Neural cell (in vitro differentiated cells): ENCODE measurements at regions not wholly inside any gene's neighbourhood (a gene's known extent, or its start where the extent isn't known, plus 50 kb on each side); places are given as distances from the start of the nearest gene placed in this dataset.

ENCODE experiments used
- H2AFZ ChIP-seq: fragments of 200-600, 300-800 bp; sonication (generic), shearing (Covaris generic); 2 replicates; pipeline ENCODE4 v1.6.0; 2014; ENCODE audit warnings: low read depth, mild to moderate bottlenecking, antibody characterized with exemption, low read length, moderate library complexity
- H3F3A ChIP-seq: fragments of 200-600 bp; shearing (Covaris generic); 2 replicates; pipeline ENCODE4 v1.6.1; 2016; ENCODE audit warnings: mild to moderate bottlenecking, moderate library complexity, mixed read lengths, antibody characterized with exemption, low read length; ENCODE audit not compliant: insufficient read depth, poor library complexity, severe bottlenecking
- H3K27ac ChIP-seq: fragments of 200-600, 300-800 bp; sonication (generic), shearing (Covaris generic); 2 replicates; pipeline ENCODE4 v1.5.1; 2014; ENCODE audit warnings: mild to moderate bottlenecking, low read length, moderate library complexity
- H3K27me3 ChIP-seq: fragments of 300-800, 200-600 bp; sonication (generic), shearing (Covaris generic); 2 replicates; pipeline ENCODE4 v1.6.0; 2014; ENCODE audit warnings: mild to moderate bottlenecking, low read depth, low read length, moderate library complexity; ENCODE audit not compliant: insufficient read depth
- H3K36me3 ChIP-seq: fragments of 300-800, 200-600 bp; sonication (generic), shearing (Covaris generic); 2 replicates; pipeline ENCODE4 v1.5.1; 2014; ENCODE audit warnings: mild to moderate bottlenecking, antibody characterized with exemption, low read length, moderate library complexity; ENCODE audit not compliant: insufficient read depth
- H3K4me2 ChIP-seq: fragments of 300-800, 200-600 bp; sonication (generic), shearing (Covaris generic); 2 replicates; pipeline ENCODE4 v1.6.0; 2014; ENCODE audit warnings: mild to moderate bottlenecking, low read length
- H3K4me3 ChIP-seq: fragments of 300-800, 200-600 bp; sonication (generic), shearing (Covaris generic); 2 replicates; pipeline ENCODE4 v1.5.1; 2014; ENCODE audit warnings: mild to moderate bottlenecking, low read length, moderate library complexity
- H3K79me2 ChIP-seq: fragments of 200-600 bp; shearing (Covaris generic); replicated peaks from 2 replicates; pipeline ENCODE4 v1.6.0; 2014; ENCODE audit warnings: mild to moderate bottlenecking, low read length, moderate library complexity; ENCODE audit not compliant: insufficient read depth
- H3K9ac ChIP-seq: fragments of 300-800, 200-600 bp; sonication (generic), shearing (Covaris generic); 2 replicates; pipeline ENCODE4 v1.6.1; 2016; ENCODE audit warnings: mild to moderate bottlenecking, low read length, mixed read lengths
- H3K9me2 ChIP-seq: fragments of 200-600 bp; shearing (Covaris generic); 2 replicates; pipeline ENCODE4 v1.6.1; 2016; ENCODE audit warnings: mild to moderate bottlenecking, low read length, mixed read lengths; ENCODE audit not compliant: insufficient read depth
- H3K9me3 ChIP-seq: fragments of 200-600, 300-800 bp; sonication (generic), shearing (Covaris generic); 2 replicates; pipeline ENCODE4 v1.6.1; 2016; ENCODE audit warnings: mild to moderate bottlenecking, mixed run types, low read length, moderate library complexity, mixed read lengths
- H4K20me1 ChIP-seq: fragments of 200-600 bp; shearing (Covaris generic); 2 replicates; pipeline ENCODE4 v1.6.1; 2016; ENCODE audit warnings: mild to moderate bottlenecking, mixed run types; ENCODE audit not compliant: insufficient read depth
- CTCF ChIP-seq: fragments of 450-650 bp; IDR thresholded peaks from 2 replicates; pipeline ENCODE4 v1.5.1; 2014; ENCODE audit warnings: antibody characterized with exemption, mild to moderate bottlenecking, moderate library complexity; ENCODE audit not compliant: poor library complexity, severe bottlenecking
- EP300 ChIP-seq: fragments of 450-650 bp; conservative IDR thresholded peaks from 2 replicates; pipeline ENCODE4 v1.6.1; 2014; ENCODE audit warnings: antibody characterized with exemption, mild to moderate bottlenecking, moderate library complexity; ENCODE audit not compliant: poor library complexity, severe bottlenecking
- EZH2 ChIP-seq: fragments of 200-600, 300-800 bp; shearing (Covaris generic), sonication (generic); IDR thresholded peaks from 2 replicates; pipeline ENCODE4 v1.6.1; 2014; ENCODE audit warnings: antibody characterized with exemption, low read length, borderline replicate concordance, mild to moderate bottlenecking; ENCODE audit not compliant: insufficient read depth, poor library complexity, severe bottlenecking
- MXI1 ChIP-seq: fragments of 450-650 bp; conservative IDR thresholded peaks from 2 replicates; pipeline ENCODE4 v1.6.1; 2014; ENCODE audit warnings: antibody characterized with exemption, mild to moderate bottlenecking; ENCODE audit not compliant: poor library complexity, severe bottlenecking
- POLR2AphosphoS5 ChIP-seq: IDR thresholded peaks from 2 replicates; pipeline ENCODE4 v1.6.1; 2012
- RAD21 ChIP-seq: fragments of 450-650 bp; conservative IDR thresholded peaks from 2 replicates; pipeline ENCODE4 v1.6.1; 2014; ENCODE audit warnings: antibody characterized with exemption, mild to moderate bottlenecking, moderate library complexity
- REST ChIP-seq: IDR thresholded peaks from 2 replicates; pipeline ENCODE4 v1.6.1; 2012; ENCODE audit warnings: borderline replicate concordance
- SMC3 ChIP-seq: fragments of 450-650 bp; conservative IDR thresholded peaks from 2 replicates; pipeline ENCODE4 v1.6.1; 2014; ENCODE audit warnings: antibody characterized with exemption, mild to moderate bottlenecking, moderate library complexity; ENCODE audit not compliant: poor library complexity
- TAF1 ChIP-seq: IDR thresholded peaks from 2 replicates; pipeline ENCODE4 v1.6.1; 2012; ENCODE audit warnings: low read depth

GRCh38 chr3:81931265-81932251 lies 170.1 kb upstream of the GBE1 start:
- no peaks in the 10 kb centered on the region for H3K36me3 ChIP-seq
- no peak overlapping the region for H3K9ac ChIP-seq
- H3K4me3 ChIP-seq = no peak overlapping the region
- H3K79me2 ChIP-seq = no peaks in the 10 kb centered on the region
- TF ChIP-seq POLR2AphosphoS5 (no peak), EZH2 (no peak)
- no peaks in the 10 kb centered on the region for H3K9me2 ChIP-seq
- H4K20me1 ChIP-seq = no peaks in the 10 kb centered on the region
- H3K4me2 ChIP-seq = no peak overlapping the region
- no peaks in the 10 kb centered on the region for H3K9me3 ChIP-seq
- H3K27ac ChIP-seq = no peak overlapping the region
- H3K27me3 ChIP-seq = no peaks in the 10 kb centered on the region
- no peak overlapping the region for H2AFZ ChIP-seq
- H3F3A ChIP-seq = no peaks in the 10 kb centered on the region

GRCh38 chr3:81929697-81930096 lies 168.3 kb upstream of the GBE1 start:
- no peak overlapping the region for H3K27ac ChIP-seq
- H3K9ac ChIP-seq = no peak overlapping the region
- no peaks in the 10 kb centered on the region for H3K79me2 ChIP-seq
- H3K27me3 ChIP-seq = no peaks in the 10 kb centered on the region
- H3K9me3 ChIP-seq = no peaks in the 10 kb centered on the region
- H3K4me2 ChIP-seq = no peak overlapping the region
- TF ChIP-seq RAD21 = no peak
- no peak for TF ChIP-seq POLR2AphosphoS5
- TF ChIP-seq EZH2 = no peak
- no peak for TF ChIP-seq CTCF
- TF ChIP-seq EP300 = no peak
- TF ChIP-seq SMC3 = no peak
- no peak for TF ChIP-seq TAF1
- TF ChIP-seq MXI1 = no peak
- TF ChIP-seq REST = no peak
- no peaks in the 10 kb centered on the region for H3F3A ChIP-seq
- no peaks in the 10 kb centered on the region for H4K20me1 ChIP-seq
- H3K36me3 ChIP-seq = no peaks in the 10 kb centered on the region
- no peak overlapping the region for H2AFZ ChIP-seq
- H3K9me2 ChIP-seq = no peaks in the 10 kb centered on the region
- no peak overlapping the region for H3K4me3 ChIP-seq
